ENCODE measurements at regions not wholly inside any gene's neighbourhood (a gene's known extent, or its start where the extent isn't known, plus 50 kb on each side); places are given as distances from the start of the nearest gene placed in this dataset.
"Not testable (repeated sequence)": the region's sequence is repeated elsewhere in the genome, so short reads cannot be mapped to it uniquely, and the experiment has no call there.

DNA sequence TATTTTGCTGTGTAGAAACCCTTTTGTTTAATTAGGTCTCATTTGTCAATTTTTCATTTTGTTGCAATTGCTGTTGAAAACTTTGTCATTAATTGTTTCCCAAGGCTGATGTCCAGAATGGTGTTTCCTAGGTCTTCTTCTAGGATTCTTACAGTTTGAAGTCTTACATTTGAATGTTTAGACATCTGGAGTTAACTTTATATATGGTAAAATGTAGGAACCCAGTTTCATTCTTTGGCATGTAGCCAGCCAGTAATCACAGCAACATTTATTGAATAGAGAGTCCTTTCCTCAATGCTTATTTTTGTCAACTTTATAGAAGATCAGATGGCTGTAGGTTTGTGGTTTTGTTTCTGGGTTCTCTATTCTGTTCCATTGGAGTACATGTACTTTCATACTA is 1290.8 kb upstream of the CDH9 start:
- DNase-seq: peak; percentile 70

- DNase-seq: peak; percentile 95
Observed at GRCh38 chr5:28328681-28329080, 1290.3 kb upstream of the CDH9 start.

DNA sequence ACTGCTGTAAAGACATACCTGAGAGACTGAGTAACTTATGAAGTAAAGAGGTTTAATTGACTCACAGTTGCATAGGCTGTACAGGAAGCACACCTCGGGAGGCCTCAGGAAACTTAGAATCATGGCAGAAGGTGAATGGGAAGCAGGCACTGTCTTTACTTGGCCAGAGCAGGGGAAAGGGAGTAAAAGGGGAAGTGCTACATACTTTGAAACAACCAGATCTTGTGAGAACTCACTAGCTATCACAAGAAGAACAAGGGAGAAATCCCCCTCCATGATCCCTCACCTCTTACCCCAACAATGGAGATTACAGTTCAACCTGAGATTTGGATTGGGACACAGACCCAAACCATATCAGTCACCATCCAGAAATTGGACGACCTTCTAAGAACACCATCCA is 1285.8 kb upstream of the CDH9 start:
- no peak for DNase-seq

DNA sequence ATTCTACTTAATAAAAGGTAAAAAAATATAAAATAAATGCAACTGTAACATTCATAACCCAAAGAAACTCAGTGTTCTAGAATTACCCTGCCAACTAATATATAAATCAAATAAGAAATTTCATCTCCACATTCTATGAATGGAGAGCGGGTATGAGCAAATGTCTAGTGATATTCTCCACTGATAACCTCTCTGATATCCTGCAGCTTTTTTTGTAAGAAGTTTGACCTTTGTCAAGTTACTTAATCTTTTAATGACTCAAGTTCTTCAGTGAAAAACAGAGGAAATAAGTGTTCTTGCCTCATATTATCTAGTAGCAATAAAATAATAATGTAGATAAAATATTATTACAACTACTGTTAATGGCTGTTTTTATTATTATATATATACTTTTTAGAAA is 1275.6 kb upstream of the CDH9 start:
- no peak for DNase-seq

GRCh38 chr5:28313321-28313951 is 1275.0 kb upstream of the CDH9 start:
- DNase-seq: peak; percentile 54

- no peak for DNase-seq
Observed at GRCh38 chr5:28310696-28311095, 1272.3 kb upstream of the CDH9 start.

DNA sequence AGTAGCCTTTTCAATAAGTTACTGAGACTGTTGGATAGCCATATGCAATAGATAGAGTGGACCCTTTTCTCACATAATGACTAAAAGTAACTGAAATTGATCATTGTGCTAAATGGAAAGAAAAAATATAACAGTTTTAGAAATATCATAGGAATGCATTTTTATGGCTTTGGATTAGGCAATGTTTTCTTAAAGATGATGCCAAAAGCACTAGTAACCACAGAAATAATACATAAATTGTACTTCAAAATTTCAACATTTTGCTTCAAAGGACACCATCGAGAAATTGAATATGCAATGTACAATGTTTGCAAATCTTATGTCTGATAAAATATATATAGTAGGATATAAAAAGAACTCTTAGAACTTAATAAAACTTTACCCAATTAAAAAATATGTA is 1267.5 kb upstream of the CDH9 start:
- peak; percentile 40 for DNase-seq

GRCh38 chr5:28301712-28302111 is 1263.3 kb upstream of the CDH9 start:
- peak; percentile 82 for DNase-seq

GRCh38 chr5:28296254-28297013 is 1258.0 kb upstream of the CDH9 start:
- no peak for DNase-seq

- not testable (repeated sequence) for DNase-seq
Observed at GRCh38 chr5:28287021-28287420, 1248.6 kb upstream of the CDH9 start.

DNA sequence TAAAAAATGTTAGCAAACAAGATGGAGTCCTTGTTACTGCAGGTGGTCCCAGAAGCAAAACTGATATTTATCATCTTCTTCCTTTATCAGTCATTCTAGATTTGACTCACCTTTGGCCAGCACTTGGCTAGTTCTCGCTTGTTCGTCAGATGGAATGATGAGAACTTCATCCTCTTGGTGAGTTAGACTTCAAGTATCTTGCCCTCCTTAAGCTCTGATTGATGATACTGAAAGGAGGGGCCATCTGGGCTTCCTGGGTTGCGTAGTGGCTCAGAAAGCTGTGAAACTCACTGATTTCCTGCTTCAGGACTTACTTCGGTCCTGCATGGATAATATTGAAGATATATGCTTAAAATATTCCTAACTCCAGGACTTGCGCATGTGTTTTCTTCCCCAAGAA is 1248.2 kb upstream of the CDH9 start:
- DNase-seq: peak; percentile 40

GRCh38 chr5:28284788-28285187 is 1246.4 kb upstream of the CDH9 start:
- DNase-seq: no peak

- DNase-seq: peak; percentile 93
Observed at GRCh38 chr5:28281351-28281750, 1243.0 kb upstream of the CDH9 start.

DNA sequence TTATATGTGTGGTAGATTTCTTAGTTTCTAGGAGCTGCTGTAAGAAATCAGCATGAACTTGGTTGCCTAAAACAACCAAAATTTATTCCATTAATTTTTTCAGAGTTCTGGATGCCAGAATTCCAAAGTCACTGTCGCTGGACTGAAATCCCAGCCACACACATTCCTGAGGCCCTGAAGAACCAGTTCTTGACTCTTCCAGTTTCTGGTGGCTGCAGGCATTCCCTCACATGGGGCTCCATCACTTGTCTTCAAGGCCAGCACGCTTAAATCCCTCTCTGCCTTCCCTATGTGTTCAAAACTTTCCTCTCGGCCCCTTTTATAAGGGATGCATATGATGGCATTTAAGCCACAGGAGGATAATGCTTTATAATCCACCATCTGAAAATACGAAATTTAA is 1237.5 kb upstream of the CDH9 start:
- DNase-seq: peak; percentile 20

DNA sequence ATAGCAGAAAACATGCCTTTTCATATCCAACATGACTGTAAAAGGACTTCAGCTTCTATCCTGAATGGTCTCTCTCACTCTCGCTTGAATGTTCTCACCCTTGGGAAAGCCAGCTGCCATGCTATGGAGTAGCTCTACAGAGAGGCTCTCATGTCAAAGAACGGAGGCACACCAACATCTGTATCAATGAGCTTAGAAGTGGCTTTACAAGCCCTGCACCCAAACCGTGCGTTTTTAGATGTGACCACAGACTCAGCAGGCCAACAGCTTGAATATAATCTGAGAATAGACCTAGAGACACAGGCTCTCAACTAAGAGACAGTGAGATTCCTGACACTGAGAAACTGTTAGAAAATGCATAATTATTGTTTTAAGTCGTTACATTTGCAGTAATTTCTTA is 1231.6 kb upstream of the CDH9 start:
- DNase-seq: no peak

- DNase-seq: no peak
Observed at GRCh38 chr5:28265877-28266276, 1227.5 kb upstream of the CDH9 start.

DNA sequence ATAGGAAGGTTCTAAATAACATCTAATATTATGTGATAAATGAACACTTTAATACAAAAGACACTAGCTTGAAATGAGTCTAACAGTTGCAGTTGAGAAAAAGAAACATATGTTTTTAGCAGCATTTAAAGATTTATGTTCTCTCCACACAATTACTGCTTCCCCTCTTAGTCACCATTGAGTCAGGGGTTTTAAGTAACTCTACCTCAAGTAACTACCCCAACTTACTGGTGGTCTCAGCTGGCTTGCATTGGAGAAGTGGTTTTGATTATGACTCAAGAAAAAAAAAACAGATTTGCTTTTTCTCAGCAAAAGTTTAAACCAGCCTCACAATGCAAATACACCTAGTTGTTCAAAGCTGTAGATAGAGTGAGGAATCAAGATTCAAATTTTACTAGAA is 1216.5 kb upstream of the CDH9 start:
- peak; percentile 96 for DNase-seq

DNA sequence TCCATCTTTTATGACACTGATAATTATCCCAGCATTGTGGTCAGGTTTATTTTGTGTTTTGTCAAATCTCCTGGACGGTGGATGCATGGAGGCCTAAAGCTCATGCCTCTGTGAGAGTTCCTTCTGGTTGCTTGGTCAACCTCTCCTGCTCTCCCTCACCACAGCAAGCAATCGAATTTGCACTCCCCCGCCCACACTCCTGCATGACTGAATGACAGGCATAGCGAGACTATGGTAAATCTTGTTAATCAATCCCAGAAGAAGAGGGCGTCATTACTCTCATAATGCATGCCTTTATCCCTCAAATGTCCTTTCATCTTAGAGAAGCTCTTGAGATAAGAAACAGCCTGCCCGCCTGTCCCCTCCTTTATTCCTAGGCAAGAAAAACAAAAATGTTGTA is 1215.0 kb upstream of the CDH9 start:
- DNase-seq: peak; percentile 78

DNA sequence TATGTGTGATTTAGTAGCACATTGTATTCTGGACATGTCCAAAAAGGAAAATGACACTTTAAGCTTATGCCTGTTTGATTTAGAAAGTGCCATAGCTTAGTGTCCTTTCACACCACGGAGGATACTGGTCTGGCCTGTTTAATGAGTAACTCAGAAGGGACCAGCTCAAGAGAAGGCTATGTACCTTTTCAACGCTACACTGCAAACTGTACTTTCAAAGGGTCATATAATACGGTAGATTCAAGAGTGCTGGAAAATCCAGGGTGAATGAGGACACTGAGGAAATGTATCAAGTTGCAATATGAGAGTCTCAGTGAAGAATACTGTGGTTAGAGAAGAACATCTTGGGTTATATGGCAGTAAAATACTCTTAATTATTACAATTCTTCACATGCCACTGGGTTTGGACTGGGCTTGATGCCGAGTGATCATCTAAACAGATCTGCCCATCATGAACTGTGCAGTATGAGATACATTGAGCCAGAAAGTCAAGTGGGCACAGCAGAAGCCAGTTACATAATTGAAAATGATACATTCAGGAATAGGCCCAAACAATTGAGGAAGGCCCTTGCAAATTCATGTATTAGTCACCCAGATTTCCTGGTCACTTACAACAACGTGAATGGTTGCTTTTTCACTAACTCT is 1211.5 kb upstream of the CDH9 start:
- peak; percentile 7 for DNase-seq

GRCh38 chr5:28234356-28234968 is 1196.1 kb upstream of the CDH9 start:
- peak; percentile 25 for DNase-seq

- DNase-seq: no peak
Observed at GRCh38 chr5:28226407-28226806, 1188.0 kb upstream of the CDH9 start.

GRCh38 chr5:28219539-28219938 is 1181.2 kb upstream of the CDH9 start:
- no peak for DNase-seq

DNA sequence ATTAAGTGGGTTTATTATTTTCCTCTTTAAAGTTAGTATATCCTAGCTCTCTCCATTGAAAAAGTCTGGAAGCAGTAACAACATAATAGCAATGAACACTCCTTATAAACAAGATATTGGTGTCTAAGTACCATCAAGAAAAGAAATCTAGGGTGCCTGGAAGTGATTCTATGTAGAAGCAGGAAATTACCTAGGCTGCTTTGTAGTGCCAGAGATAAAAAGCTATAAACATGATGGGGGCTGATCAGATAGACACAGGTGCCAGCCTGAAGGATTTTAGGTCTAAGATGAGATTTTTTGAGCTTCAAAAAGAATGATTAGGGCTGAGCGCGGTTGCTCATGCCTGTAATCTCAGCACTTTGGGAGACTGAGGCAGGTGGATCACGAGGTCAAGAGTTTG is 1179.3 kb upstream of the CDH9 start:
- DNase-seq: no peak

DNA sequence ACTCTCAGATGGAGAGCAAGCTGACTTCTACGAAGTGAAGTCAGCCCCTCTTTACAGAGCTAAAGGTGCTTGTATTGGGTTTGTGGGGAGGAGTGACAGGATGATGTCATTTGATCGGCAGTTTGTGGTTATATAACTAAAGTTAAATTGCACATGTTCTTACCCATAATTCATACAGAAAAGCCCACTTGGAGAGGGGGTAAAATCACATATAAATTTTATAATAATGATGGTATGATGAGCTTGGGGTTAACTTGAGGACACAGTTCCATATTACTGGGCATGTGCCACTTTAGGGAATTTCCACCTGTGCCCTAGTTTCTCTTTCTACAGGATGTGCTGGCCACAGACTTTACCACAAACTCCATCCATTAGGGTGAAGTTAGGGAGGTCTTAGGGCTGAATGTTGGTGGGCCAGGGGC is 1178.6 kb upstream of the CDH9 start:
- no peak for DNase-seq

Measured in fibroblast of upper back skin (primary cell).